VCaP (cell line): ENCODE measurements at regions not wholly inside any gene's neighbourhood (a gene's known extent, or its start where the extent isn't known, plus 50 kb on each side); places are given as distances from the start of the nearest gene placed in this dataset.

Experiments
- H3K27ac ChIP-seq: fragments of 450-650 bp; 2 replicates; pipeline ENCODE4 v1.5.1; 2017
- TF ChIP-seq, protein P1 (sequence below): fragments of 450-650 bp; conservative IDR thresholded peaks from 2 replicates; pipeline ENCODE4 v1.5.1; 2017; ENCODE audit warnings: mild to moderate bottlenecking, moderate library complexity

DNA sequence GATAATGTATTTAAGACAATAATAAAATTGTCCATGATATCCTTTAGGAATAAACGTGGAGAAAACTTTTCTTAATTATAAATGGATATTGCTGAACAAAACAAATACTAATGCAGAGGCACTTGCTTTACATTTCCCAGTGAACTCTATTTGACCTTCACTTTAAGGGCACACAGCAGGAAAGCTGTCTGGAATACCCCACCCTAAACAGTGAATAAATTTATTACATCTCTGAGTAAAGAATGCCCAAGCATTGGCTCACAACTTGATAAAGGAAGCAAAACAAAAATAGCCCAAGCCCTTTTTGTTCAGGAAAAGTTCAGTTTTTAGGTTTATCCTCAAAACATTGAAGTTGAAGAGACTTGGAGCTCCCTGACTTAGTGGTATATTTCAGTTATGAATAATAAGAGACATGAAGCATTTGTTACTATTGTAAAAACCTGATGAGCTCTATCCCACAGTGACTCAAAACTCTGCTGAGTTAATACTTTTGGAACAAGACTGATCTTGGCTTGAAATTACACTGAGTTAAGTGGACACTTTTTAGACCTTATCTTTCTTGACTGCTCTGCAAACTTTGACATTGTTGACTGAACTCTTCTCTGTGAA, 353.9 kb downstream of the BCKDHB start:
- H3K27ac ChIP-seq, result no peak overlapping the region
- TF ChIP-seq, protein P1, sequence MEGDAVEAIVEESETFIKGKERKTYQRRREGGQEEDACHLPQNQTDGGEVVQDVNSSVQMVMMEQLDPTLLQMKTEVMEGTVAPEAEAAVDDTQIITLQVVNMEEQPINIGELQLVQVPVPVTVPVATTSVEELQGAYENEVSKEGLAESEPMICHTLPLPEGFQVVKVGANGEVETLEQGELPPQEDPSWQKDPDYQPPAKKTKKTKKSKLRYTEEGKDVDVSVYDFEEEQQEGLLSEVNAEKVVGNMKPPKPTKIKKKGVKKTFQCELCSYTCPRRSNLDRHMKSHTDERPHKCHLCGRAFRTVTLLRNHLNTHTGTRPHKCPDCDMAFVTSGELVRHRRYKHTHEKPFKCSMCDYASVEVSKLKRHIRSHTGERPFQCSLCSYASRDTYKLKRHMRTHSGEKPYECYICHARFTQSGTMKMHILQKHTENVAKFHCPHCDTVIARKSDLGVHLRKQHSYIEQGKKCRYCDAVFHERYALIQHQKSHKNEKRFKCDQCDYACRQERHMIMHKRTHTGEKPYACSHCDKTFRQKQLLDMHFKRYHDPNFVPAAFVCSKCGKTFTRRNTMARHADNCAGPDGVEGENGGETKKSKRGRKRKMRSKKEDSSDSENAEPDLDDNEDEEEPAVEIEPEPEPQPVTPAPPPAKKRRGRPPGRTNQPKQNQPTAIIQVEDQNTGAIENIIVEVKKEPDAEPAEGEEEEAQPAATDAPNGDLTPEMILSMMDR, result no peak

DNA sequence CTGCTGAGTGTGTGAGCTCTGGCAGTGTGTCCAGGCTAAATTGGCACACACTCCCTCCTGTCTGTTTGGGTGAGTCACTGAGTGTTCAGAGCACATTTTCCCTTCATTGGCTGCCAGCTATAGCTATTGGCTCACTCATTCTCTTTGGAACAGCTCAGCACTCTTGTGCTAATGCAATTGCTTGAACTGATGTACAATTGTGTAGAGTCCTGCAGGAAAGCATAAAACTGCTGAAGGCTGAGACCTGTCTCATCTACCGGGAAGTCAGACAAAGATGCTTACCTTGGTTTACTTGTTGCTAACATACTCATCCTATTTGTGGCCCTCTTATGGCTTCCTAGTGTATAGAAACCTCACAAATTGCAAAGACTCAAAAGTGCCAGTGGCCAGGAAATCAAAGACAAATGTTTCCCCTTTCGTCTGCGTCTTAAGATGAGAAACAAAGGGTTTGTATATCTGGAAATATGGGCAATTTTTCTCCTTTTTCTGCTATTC, 351.0 kb downstream of the BCKDHB start:
- TF ChIP-seq, protein P1, result no peak
- no peak overlapping the region for H3K27ac ChIP-seq

DNA sequence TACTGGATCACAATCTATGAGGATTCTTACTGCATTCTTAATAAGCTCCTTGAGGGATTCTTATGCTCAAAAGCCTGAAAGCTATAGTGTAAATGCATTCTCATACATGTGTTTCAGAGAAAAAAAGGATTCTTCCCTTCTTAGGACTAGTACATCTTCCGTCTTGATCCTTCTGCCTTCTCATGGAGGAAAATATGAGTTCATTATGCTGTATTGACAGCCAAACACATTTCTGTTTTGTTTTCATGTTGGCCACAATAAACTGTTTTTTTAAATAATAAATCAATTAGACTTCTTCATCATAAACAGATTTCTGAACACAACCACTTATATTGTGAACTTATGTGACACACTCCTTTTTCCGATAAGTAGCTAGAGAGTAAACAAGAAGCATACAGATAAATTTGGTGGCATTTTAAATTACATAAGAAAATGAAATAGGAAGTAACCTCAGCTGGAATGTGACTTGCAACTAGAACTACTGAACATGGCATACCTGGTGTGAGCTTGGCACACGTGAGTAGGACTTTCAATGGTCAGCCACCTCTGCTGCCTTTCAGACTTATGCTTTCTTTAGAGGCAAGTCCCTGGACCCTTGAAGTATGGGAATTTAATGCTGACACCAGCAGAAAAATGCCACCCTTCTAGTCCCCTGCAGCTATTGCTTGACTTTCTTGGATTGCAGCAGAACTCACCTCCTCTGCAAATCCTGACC, 350.4 kb downstream of the BCKDHB start:
- no peak overlapping the region for H3K27ac ChIP-seq
- TF ChIP-seq, protein P1, result no peak

DNA sequence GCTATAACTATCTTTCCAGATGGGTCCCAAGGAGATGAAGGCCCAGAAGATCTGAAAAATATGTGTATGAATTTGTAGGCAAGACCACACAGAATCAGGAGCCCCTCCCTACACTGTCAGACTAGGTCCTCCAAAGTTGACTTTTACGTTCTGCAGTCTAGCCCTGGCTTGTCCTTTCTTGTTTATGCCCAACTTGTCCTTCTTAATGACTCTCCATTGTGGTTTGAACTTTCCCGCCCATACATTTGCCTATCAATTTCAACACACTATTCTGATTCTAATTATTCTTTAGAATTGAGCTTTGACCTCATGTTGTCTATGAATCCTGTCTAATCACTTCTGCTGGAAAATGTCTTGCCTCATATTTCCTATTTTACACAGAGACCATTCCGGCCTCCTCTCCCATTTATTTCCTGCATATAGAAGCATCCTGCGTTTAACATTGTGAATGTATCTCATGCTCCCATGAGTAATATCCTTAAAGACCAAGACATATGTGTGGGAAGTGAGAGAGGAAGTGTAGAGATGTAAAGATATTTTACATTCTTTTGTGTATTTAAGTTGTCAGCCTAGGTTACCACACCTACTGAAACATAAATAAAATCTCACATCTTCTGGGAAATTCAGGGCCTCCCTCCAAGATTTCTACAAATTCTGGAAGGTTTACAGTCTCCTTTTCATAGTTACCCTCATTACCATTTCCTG, 348.3 kb downstream of the BCKDHB start:
- TF ChIP-seq, protein P1, result no peak
- no peak overlapping the region for H3K27ac ChIP-seq

DNA sequence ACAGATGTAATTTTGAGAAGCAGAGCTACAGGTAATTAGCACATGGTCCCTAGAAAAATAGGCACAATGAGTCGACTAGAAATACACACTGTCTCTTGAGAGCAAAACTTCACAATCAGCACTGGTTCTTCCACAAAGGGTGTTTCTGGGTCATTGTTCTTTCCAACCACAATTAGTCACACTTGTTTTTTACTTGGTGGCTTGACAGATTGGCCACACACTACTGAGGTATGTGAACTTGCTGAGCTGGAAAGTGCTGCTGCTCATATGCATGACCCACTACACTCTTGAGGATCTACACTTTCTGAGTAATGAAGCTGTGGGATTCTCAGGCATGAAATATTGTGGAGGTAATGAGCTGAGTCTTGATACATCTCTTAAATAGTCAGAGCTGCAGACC, 347.7 kb downstream of the BCKDHB start:
- no peak overlapping the region for H3K27ac ChIP-seq
- TF ChIP-seq, protein P1, result no peak

DNA sequence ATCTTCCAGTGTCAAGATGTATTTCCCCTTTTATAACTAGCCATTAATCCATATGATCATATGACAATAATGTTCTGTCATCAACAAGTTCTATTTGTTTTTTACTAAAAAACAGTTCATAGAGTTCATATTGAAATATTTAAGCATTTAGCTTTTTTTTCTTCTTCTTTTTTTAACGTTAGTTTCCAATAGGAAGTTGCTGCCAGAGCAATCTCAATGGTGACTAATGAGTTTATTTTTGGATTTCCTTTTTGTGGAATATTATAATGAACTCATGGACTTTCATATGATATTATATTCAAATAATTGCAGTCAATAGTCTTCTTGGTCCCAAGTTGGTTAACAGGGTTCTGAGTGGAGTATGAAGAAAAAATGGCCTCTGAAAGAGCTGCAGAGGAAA, 343.3 kb downstream of the BCKDHB start:
- H3K27ac ChIP-seq, result no peak overlapping the region

More for the DNA sequence above, 343.3 kb downstream of the BCKDHB start:
- TF ChIP-seq, protein P1, result no peak
